CD4-positive, alpha-beta T cell treated with Interleukin-12 subunit alpha and Interleukin-12 subunit beta, for 1 hour (primary cell): ENCODE measurements at regions not wholly inside any gene's neighbourhood (a gene's known extent, or its start where the extent isn't known, plus 50 kb on each side); places are given as distances from the start of the nearest gene placed in this dataset.

Experiments
- DNase-seq: peaks from one replicate; pipeline ENCODE4 v3.0.0-alpha.2; 2020

DNA sequence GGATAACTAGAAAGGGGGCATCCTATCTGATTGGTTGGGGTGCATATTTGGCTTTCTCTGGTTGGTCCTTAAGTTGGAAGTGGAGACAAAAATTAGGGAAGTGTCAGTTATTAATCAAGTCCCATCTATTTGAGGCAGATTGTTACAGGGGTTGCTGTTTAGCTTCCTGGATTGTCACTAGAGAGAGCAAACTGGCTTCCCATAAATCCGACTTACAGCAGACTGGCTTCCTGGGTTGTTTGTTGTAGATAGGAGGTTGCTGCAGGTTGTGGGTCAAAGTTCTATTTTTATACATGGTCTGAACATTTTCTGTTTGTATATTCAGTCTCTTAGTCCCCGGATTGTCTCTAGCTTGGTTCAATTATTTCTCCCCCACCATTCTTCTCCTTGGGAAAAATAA is 106.1 kb upstream of the HABP2 start:
- DNase-seq = no peak

DNA sequence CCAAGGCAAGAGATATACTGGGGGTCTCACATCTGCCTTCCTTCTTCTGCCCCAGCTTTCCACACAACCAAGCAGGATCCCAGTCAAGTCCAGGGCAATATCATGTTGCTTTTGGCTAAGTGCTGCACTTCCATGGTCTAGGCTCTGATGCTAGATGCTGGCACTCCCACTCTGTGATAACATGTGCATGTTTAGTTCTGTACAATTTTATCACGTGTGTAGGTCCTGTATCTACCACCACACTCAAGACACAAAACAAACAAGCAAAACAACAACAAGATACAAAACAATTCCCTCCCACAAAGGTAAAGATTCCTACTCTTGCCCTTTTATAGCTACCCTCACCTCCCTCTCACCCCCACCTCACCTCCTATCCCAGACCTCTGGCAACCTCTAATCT is 105.6 kb upstream of the HABP2 start:
- DNase-seq = no peak

DNA sequence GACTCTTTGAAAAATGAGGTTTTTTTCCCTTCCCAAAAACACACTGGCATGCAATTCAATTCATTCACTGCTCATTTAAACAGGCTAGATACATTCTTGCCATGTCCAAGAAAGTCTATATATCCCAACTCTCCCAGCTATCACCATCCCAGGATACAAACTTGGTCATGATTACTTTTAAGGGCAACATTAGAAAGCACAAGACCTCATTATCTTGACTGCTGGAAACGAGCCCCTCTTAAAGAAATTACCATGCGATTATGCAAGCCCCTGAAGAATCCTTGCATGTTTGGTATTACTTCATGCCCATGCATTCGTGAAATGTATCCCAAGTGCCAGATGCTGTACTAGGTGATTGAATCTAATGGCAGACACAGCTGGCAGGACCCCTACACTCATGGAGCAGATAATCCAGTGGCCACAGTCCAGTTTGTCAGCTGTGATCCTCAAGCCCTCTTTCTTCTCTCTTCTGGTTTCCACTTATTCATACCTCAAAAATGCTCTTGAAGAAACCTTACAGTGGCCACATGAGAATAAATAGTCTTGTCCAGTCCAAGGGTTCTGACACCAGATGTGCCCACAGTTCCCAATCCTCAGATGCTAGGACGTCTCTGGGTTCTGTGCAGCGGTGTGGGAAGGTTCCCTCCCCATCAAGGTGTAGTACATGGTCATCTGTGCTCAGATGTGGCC is 103.7 kb upstream of the HABP2 start:
- DNase-seq = no peak

DNA sequence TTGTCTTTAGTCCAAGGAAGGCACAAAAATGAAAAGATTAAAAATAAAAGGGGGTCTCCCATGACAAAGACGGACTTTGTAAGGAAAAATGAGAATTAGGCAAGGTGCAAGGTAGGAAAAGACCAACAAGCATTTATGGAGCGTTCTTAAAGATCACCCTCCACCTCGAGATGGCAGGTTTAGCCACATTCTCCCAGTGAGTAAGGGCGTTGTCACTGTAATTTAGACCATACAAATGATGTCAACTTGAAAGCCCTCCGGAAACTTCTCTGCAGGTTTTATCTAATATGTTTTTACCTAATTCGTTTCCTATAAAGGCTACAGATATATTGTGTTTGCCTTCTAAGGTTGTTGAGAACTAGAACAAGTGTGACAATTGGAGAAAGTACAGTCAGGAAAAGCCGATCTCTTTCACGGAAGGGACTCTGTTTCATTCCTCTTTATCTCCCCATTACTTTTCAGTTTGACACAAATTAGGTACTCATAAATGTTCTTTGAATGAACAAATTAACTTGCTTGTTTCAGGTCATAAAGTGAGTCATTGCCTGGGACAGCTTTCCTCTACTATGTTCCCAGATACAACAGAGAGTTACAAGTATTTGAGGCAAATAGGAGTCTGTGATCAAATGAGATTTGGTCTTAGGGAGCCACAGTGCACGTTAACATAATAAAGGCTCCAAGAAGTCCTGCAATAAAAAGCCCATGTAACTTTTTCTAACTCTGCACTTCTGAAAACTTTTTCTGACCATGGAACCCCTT is 102.6 kb upstream of the HABP2 start:
- no peak for DNase-seq

DNA sequence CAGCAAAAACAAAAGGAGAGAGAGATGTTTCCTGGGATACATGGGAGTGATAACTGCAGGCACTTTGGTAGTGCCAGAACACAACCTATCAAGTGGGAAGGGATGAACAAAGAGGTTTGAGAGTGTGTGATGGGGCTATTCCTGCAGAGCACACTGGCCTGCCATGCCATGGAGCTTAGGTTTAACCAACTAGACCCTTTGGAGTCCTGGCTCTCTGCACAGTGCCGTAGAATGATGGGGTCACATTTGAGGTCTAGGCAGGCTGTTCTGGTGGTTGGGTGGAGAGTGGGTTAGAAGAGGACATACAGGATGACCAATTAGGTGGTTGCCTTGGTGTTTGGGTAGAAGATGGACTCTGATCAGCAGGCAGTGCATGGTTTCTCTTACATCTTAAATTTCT is 101.9 kb upstream of the HABP2 start:
- DNase-seq = no peak

DNA sequence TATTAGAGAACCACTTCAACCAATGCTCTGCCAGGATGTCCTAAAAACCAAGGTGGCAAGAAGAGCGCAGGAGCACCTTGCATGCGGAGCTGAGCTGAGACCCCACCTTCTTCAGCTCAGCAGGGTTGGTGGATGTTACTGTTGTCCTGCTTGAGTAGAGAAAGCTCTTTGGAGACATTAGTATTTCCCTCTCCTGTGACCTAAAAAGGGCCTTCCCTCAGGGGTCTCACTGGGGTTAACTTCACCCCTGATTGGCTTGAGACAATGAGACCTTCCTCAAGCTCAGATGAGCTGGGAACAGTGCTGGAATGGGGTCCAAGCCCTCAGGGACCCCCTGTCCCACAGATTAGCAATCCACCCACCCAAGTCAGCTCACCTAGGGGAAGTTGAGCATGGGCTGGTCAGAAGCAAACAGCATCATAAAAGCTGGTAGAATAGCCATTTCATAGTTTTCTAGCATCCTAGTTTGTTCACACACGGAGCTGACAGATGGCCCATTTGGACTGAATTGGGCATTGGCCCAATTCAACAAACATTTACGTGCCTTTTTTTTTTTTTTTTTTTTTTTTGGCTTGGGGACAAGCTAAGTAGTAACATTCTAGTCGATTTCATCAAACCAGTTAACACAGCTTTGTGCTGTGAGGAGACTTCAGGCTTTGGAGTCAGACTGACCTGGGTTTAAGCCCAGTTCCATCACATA is 100.6 kb upstream of the HABP2 start:
- no peak for DNase-seq

DNA sequence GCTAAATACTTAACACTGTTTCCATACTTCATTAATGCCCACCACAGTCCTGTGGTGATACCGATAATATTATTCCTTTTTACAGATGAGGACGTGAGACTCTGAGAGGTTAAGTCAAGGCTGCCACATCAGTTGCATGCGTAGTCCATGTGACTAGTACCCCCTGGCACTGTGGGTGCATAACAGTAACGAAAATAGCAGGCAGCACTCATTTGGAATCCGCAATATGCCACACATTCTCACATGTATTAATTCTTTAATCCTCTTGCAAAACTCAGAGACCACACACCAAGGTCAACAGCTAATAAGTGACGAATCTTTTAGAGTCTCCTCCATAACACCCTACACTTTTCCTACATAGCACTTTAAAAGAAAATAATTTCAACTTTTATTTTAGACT is 99.5 kb upstream of the HABP2 start:
- DNase-seq = no peak

DNA sequence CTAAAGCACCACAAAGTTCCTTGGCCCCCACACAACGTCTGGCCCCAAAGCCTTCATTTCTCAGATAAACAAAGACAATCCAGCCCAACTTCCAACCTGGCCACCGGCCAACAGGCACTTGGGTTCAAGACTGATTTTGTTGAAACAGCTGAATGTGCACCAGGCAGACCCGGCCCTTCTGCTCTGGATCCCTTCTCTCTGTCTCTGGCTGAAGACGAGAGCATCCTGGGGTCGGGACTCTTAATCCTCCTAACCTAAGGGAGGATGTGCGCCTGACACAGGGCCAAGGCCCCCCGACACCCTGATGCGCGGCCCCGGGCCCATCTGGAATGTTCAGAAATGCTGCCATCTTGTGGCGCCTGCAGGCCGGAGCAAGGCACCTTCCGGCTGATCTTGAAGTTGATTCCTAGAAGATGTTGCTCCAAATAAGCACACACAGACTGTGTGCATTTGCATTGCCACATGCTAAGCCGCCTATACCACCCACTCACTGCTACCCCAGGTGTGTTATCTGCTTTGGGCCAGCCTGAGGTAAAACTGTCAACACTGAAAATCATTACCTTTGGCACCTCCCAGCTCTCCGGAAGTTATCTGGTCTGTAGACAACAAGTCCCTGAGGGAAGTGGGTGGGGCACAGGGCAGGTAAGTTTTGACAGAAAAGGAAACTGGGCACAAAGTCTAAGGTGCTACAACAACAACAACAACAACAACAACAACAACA is 98.4 kb upstream of the HABP2 start:
- DNase-seq = no peak

DNA sequence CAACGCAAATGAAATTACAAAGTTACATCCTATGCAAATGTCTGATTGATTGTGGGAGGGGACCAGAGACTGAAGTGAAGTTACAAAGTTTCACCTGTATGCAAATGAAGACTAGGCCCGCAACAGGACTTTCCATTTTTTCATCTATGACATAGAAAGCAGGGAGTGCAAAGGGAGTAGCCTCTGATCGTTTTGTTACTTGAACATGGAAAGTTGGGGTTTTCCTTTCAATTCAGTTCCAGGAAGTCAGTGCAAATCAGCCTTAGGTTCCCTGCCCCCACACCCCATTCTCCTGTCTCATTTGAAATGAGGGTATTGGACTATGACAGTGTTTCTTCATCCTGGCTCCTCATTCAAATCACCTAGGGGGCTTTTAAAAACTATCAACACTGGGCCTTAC is 96.9 kb upstream of the HABP2 start:
- no peak for DNase-seq

DNA sequence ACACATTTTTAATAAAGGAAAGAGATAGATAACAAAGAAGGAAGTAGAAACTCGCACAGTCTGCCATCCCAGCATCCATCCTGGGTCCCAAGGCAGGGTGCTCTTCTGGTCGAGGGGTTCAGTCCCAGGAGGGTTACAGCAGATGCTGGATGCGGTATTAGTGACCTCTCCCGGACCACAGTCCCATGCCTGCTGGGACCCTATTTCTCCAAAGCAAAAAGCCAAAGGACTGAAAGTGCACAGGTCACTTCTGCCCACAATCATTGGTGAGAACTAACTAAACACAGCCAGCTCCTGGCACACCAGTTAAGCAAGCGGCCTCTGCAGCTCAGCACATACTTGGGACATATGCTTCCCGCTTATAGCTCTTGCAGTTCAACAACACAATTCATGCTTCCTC is 96.1 kb upstream of the HABP2 start:
- DNase-seq = no peak

DNA sequence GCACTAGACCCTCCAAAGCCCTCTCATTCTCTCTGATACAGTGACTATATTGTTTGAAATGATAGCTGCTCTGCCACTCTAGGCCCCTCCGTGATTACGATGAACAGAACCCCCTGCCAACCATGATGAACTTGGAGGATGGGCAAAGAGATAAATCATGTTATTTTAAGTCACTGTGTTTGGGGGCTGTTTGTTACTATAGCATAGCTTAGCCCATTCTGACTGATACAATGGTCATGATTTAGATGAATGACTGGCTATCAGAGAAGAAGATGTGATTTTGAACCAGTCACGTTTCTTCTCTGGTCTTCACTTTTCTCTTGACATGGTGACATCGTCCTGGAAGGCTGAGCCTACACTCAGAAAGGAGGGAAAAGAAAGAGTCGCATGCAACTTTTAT is 95.4 kb upstream of the HABP2 start:
- DNase-seq = no peak

DNA sequence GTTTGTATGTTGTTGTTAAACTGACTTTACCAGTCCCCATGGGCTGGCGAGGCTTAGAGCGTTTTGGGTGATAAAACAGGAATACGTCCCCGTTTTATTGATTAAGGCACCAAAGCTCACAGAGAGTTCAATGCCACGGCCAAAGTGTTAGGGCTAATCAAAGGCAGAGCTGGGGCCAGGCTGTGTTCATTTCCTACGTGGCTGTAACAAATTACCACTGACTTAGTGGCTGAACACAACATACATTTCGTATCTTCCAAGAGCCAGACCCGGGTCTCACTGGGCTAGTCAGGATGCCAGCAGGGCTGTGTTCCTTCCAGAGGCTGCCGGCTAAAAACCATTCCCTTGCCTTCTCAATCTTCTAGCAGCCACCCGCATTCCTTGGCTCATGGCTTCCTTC is 94.4 kb upstream of the HABP2 start:
- no peak for DNase-seq

DNA sequence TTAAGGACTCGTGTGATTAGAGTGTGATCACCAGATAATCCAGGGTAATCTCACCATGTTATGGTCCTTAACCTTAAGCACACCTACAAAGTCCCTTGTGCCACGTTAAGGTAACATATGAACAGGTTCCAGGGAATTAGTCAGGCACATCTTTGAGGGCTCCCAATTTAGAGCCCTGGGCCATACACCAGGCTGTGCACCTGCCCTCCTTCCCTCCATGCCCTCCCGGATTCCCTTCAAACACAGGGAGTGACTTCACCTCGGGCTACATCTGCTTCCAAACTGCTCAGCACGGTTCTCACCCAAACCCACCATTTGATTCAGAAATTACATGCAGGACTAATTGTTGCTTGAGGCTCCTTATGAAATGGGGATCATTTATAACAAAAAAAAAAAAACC is 93.9 kb upstream of the HABP2 start:
- no peak for DNase-seq

DNA sequence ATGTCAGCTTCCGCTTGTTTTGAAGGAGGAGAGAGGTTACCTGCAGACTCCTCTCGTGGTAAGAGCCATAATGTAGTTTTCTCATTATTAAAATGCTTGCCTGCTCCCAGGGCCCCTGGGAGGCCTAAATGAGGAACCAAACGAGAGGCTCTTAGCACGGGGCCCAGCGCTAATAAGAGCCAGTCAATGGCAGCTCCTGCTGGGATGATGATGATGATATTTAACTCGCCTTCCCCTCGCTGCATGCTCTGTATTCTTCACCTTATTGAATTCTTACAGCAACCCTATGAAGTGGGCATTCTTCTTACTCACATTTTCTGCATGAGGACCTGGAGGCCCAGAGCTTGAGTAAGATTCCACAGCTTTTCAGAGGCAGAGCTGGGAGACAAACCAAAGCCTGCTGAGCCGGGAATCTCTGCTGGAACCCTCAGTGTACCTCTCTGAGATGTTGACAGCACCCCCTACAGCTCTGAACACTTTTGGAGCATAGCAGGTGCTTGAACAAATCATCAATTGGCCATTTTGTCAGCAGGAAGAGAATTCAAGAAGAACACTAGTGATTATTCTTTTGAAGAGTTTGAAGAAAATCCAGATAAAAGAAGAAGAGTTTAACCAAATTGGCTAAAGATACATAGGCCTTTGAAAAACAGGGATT is 93.1 kb upstream of the HABP2 start:
- no peak for DNase-seq

DNA sequence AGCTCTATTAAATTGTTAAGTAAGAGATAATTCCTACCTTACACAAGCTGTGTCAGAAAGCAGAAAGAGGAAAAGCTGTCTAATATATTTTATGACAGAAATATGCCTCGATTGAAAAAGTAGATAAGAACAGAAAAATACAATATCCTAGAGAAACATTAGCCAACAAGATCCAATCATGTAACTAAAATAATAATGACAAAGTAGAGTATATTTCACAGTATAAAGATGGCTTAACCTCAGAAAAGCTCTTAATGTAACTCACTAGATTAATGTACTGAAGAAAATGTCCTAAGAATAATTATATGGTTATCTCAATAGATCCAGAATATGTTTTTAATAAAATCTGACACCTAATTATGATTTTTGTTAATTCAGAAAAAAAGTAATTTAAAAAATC is 89.8 kb upstream of the HABP2 start:
- no peak for DNase-seq

DNA sequence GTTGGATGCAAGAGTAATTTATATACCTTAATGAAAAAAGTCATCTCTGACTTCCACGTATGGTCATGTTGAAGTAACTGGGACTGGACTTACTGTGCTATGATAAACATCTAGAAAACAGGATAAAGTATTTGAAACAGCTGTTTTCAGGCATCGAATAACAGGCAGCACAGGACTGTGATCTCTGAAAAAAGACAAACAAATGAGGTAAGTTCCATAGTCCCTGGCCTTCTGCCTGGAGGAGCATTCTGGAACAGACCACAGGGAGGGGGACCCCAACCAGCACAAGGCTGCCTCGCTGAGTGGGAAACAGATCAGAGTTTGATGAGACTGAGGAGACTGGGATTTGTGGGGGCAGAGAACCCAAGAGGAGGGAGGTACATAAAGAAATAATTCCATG is 89.1 kb upstream of the HABP2 start:
- no peak for DNase-seq

DNA sequence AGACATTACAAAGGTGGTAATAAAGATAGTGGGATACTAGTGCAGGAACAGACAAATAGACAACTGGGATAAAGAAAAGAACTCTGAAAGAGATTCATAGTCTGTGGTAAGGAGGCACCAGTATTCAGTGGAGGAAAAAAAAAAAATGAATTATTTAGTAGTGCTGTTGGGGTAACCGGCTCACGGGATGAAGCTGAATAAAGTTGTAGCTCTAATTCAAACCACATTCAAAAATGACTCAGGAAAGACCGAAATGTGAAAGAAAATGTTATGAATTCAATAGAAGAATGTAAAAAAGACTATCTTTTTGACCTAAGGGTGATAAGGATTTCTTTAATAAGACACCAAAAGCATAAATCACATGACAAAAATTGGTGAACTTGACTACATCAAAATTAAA is 83.1 kb upstream of the HABP2 start:
- no peak for DNase-seq

DNA sequence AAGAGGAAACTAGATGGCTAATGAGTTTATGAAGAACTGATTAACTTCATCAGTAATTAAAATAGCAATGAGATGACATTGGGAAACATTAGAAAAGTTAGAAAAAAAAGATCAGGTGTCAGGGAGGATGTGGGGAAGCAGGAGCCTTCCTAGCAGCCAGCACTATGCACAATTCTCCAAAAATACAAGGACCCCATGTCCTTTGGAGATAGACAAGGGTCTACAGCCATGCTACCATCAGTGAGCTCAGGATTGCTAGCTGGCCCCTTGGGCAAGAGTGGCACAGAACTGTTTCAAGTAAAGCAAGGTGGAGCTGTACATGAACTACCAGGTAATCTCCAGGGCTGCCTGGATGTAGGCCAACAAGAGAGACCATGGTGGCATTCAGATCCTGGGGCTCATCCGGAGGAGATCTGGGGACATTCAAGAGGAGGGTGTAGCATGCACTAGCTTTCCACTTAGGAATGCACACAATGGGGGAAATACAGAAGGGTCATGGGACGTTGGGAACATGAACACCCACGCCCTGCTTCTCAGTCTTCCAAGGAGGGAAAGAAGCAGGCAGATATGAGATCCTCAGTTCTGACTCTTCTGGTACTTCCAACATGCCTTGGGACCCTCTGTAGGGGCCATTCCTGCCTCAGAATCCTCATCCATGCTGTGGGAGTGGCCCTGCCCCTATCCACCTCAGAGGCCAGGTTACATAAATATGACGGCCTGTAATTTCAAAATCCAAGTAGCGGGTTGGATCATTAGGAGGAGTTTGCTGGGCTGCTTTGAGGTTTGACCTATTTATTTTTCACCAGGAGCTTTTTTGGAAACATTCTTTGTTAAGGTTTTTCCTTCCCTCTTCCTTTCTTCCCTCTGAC is 82.2 kb upstream of the HABP2 start:
- DNase-seq = no peak

DNA sequence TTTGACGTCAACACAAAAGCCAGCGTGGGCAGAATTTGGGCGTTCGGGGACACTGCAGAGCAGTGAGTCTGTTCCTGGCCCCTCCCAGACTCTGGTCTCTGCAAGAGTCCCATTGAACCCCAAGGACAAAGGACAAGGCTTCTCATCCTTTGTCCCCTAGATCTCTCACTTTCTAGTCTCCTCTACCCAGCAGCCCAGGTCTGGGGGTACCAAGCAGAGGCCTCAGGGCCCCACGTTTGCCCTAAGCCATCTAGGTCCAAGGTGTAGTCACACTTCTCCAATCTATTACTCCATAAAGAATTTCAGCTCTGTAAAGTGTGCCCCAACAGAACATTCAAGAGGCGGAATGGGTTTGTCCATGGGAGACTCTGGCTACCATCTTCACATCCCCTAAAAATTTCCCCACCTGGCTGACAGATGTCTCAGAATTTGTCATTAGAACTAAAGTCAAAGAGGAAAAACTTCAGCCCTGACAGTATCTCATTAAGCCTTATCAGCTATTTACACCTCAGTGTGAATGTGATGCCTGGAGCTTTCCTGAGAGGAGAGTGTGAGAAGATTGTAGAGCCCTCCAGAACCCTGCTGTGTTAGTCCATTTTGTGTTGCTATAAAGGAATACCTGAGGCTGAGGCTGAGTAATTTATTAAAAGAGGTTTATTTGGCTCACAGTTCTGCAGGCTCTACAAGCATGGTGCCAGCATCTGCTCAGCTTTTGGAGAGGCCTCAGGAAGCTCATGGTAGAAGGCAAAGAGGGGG is 81.4 kb upstream of the HABP2 start:
- DNase-seq = no peak

DNA sequence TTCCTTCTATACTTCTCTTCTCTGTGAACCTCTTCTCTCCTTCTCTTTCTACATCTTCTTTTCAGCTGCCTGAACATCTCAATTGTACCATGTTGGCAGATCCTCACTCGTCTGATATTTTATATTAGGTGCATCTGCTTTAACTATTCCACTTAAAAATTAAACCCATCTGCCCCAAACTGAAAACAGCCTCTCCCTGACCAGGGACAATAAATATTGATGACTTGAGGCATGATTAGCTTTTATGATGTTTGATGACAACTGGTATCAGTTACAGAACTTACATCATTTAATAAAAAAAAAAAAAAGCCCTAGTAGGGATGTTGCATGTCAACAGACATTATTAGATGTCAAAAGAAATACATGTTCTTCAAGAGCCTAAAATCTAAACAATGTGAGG is 79.8 kb upstream of the HABP2 start:
- no peak for DNase-seq

DNA sequence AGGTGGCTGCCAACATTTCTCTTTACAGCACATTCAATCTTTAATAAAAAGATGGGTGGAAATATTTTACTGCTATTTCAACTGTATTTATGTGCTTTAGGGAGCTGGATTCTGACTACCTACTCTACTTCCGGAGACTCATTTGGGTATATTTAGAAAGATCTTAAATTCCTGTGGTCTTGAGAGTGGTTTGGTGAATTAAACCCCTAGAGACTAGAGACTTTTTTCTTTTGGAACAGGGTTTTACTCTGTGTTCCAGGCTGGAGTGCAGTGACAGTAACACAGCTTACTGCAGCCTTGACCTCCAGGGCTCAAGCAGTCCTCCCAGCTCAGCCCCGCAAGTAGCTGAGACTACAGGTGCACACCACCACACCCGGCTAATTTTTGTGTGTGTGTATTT is 79.0 kb upstream of the HABP2 start:
- no peak for DNase-seq
